H1 (cell line): ENCODE measurements at regions not wholly inside any gene's neighbourhood (a gene's known extent, or its start where the extent isn't known, plus 50 kb on each side); places are given as distances from the start of the nearest gene placed in this dataset.

Experiments
- CTCF ChIA-PET: fragments of 300-600 bp; sonication (Branson Sonifier 250); formaldehyde crosslinking; loops from one replicate; lab custom pipeline; 2021; ENCODE audit not compliant: partially characterized antibody; lab: Charles Lee
- POLR2A ChIA-PET: fragments of 300-600 bp; sonication (Branson Sonifier 250); formaldehyde crosslinking; loops from one replicate; lab custom pipeline; 2021; ENCODE audit warnings: inconsistent platforms; ENCODE audit not compliant: partially characterized antibody; lab: Charles Lee
- DNase-seq, 2 experiments: peaks; one replicate each; pipeline versions ENCODE4 v3.0.0 to v3.0.0-alpha.2; 2010 to 2022; ENCODE audit warnings: low spot score in 2 of 2, low read depth in 1 of 2, mixed read lengths in 1 of 2
- FAIRE-seq: peaks from 2 replicates; lab custom pipeline; 2011; peaks lifted over from hg19 to GRCh38; lab: Jason Lieb, UNC
- H2AFZ ChIP-seq: 2 replicates; pipeline ENCODE4 v1.8.1; 2012; ENCODE audit warnings: low read length, inconsistent platforms
- H2AK5ac ChIP-seq: 2 replicates; pipeline ENCODE4 v1.6.1; 2013; ENCODE audit warnings: low read depth, low read length
- H2BK120ac ChIP-seq: replicated peaks from 2 replicates; pipeline ENCODE3; 2013; ENCODE audit warnings: low read depth, low read length, inconsistent platforms
- H2BK12ac ChIP-seq: 2 replicates; pipeline ENCODE4 v1.6.1; 2013; ENCODE audit warnings: low read depth, low read length
- H2BK15ac ChIP-seq: 2 replicates; pipeline ENCODE4 v1.6.1; 2013; ENCODE audit warnings: low read length
- H2BK20ac ChIP-seq: 2 replicates; pipeline ENCODE4 v1.6.1; 2013; ENCODE audit warnings: low read length
- H2BK5ac ChIP-seq: 2 replicates; pipeline ENCODE4 v1.6.1; 2013; ENCODE audit warnings: low read depth, low read length
- H3K14ac ChIP-seq: 2 replicates; pipeline ENCODE4 v1.6.1; 2013; ENCODE audit warnings: inconsistent platforms; ENCODE audit not compliant: insufficient read length
- H3K18ac ChIP-seq: 2 replicates; pipeline ENCODE4 v1.6.1; 2013; ENCODE audit warnings: low read length; ENCODE audit errors: extremely low read depth
- H3K23ac ChIP-seq: 2 replicates; pipeline ENCODE4 v1.6.1; 2013; ENCODE audit warnings: inconsistent platforms; ENCODE audit not compliant: insufficient read length
- H3K23me2 ChIP-seq: 2 replicates; pipeline ENCODE4 v1.6.1; 2013; ENCODE audit warnings: low read depth, low read length
- H3K27ac ChIP-seq: 2 replicates; pipeline ENCODE4 v1.6.1; 2011; ENCODE audit warnings: low read depth, low read length, inconsistent platforms
- H3K27me3 ChIP-seq, 4 experiments: replicated peaks in 1 of 4; 1 replicate in 1 of 4; 2 replicates in 3 of 4; pipeline versions ENCODE4 v1.6.1 to v1.8.1; 2011 to 2013; ENCODE audit warnings: low read length in 3 of 4, mild to moderate bottlenecking in 3 of 4, inconsistent platforms in 2 of 4, mixed read lengths in 2 of 4, moderate library complexity in 1 of 4; ENCODE audit not compliant: control insufficient read depth in 3 of 4, insufficient read depth in 3 of 4; ENCODE audit errors: extremely low read depth in 1 of 4
- H3K36me3 ChIP-seq, 4 experiments: 2 replicates each; pipeline versions ENCODE4 v1.6.1 to v1.8.1; 2011 to 2013; ENCODE audit warnings: mild to moderate bottlenecking in 4 of 4, low read length in 3 of 4, moderate library complexity in 2 of 4, control low read depth in 1 of 4, inconsistent platforms in 1 of 4; ENCODE audit not compliant: insufficient read depth in 4 of 4, control insufficient read depth in 2 of 4
- H3K4ac ChIP-seq: replicated peaks from 2 replicates; pipeline ENCODE3; 2013; ENCODE audit warnings: low read length, low read depth, mixed read lengths, inconsistent platforms; ENCODE audit not compliant: insufficient read length
- H3K4me1 ChIP-seq, 4 experiments: replicated peaks in 1 of 4; 1 replicate in 1 of 4; 2 replicates in 3 of 4; pipeline versions ENCODE4 v1.6.1 to v1.8.1; 2011 to 2013; ENCODE audit warnings: low read length in 3 of 4, inconsistent platforms in 2 of 4, mixed read lengths in 1 of 4; ENCODE audit not compliant: insufficient read depth in 4 of 4, control insufficient read depth in 3 of 4
- H3K4me2 ChIP-seq, 2 experiments: 2 replicates each; pipeline versions ENCODE4 v1.6.1 to v1.8.1; 2011 to 2013; ENCODE audit warnings: low read depth in 2 of 2, low read length in 2 of 2, control low read depth in 1 of 2, inconsistent platforms in 1 of 2, mild to moderate bottlenecking in 1 of 2; ENCODE audit not compliant: insufficient read depth in 1 of 2
- H3K4me3 ChIP-seq, 4 experiments: fragments of 200-600, 300-600 bp in 1 of 4; sonication (generic), shearing (Covaris generic), sonication (Bioruptor Twin) in 1 of 4; 2 replicates each; pipeline versions ENCODE4 v1.5.1 to v1.8.1; 2011 to 2016; ENCODE audit warnings: low read length in 4 of 4, low read depth in 3 of 4, control low read depth in 2 of 4, inconsistent platforms in 2 of 4, mild to moderate bottlenecking in 2 of 4, mixed read lengths in 1 of 4, moderate library complexity in 1 of 4; ENCODE audit not compliant: insufficient read depth in 2 of 4; ENCODE audit errors: extremely low read depth in 1 of 4
- H3K56ac ChIP-seq: replicated peaks from 2 replicates; pipeline ENCODE3; 2013; ENCODE audit warnings: low read depth, mild to moderate bottlenecking, mixed read lengths, low read length, inconsistent platforms; ENCODE audit not compliant: insufficient read length
- H3K79me1 ChIP-seq: 2 replicates; pipeline ENCODE4 v1.6.1; 2013; ENCODE audit warnings: low read depth, low read length, control low read depth
- H3K79me2 ChIP-seq, 2 experiments: 2 replicates each; pipeline versions ENCODE4 v1.6.1 to v1.8.1; 2012 to 2013; ENCODE audit warnings: low read length in 2 of 2, mild to moderate bottlenecking in 2 of 2, inconsistent platforms in 1 of 2; ENCODE audit not compliant: insufficient read depth in 2 of 2, control insufficient read depth in 1 of 2
- H3K9ac ChIP-seq, 4 experiments: replicated peaks in 1 of 4; 1 replicate in 1 of 4; 2 replicates in 3 of 4; pipeline versions ENCODE4 v1.6.1 to v1.8.1; 2011 to 2013; ENCODE audit warnings: low read depth in 3 of 4, low read length in 3 of 4, control low read depth in 2 of 4, mild to moderate bottlenecking in 2 of 4, moderate library complexity in 2 of 4, inconsistent platforms in 1 of 4; ENCODE audit errors: extremely low read depth in 1 of 4
- H3K9me3 ChIP-seq, 2 experiments: 2 replicates each; pipeline versions ENCODE4 v1.6.1 to v1.8.1; 2012 to 2013; ENCODE audit warnings: mild to moderate bottlenecking in 2 of 2, moderate library complexity in 2 of 2, control low read depth in 1 of 2, inconsistent platforms in 1 of 2, low read depth in 1 of 2, low read length in 1 of 2, mixed read lengths in 1 of 2; ENCODE audit not compliant: insufficient read depth in 2 of 2
- H4K20me1 ChIP-seq, 2 experiments: replicated peaks in 1 of 2; 2 replicates each; pipeline versions ENCODE3 to v1.8.1; 2011 to 2013; ENCODE audit warnings: inconsistent platforms in 2 of 2, low read length in 2 of 2, mild to moderate bottlenecking in 1 of 2; ENCODE audit not compliant: insufficient read depth in 2 of 2, control insufficient read depth in 1 of 2
- H4K5ac ChIP-seq: 2 replicates; pipeline ENCODE4 v1.6.1; 2013; ENCODE audit warnings: low read length, low read depth, mixed read lengths, inconsistent platforms; ENCODE audit not compliant: insufficient read length
- H4K8ac ChIP-seq: 2 replicates; pipeline ENCODE4 v1.8.0; 2013; ENCODE audit warnings: mild to moderate bottlenecking, moderate library complexity, low read length, inconsistent platforms; ENCODE audit not compliant: insufficient read depth; ENCODE audit errors: extremely low read depth
- H4K91ac ChIP-seq: replicated peaks from 2 replicates; pipeline ENCODE3; 2013; ENCODE audit warnings: low read length, mixed read lengths, inconsistent platforms; ENCODE audit not compliant: insufficient read length
- BACH1 ChIP-seq: IDR thresholded peaks from 2 replicates; pipeline ENCODE4 v1.6.1; 2012; ENCODE audit warnings: low read length, improper control_type of control experiment
- GTF2F1 ChIP-seq: IDR thresholded peaks from 2 replicates; pipeline ENCODE4 v1.6.1; 2012; ENCODE audit warnings: low read depth, low read length, improper control_type of control experiment, borderline replicate concordance
- WGBS, 2 experiments: shearing (Covaris generic) in 1 of 2; methylation state at CpG; one replicate each; pipeline versions ENCODE4 v1.1.6 to v1.1.7; 2013 to 2015; ENCODE audit warnings: low lambda C conversion rate in 2 of 2, mixed read lengths in 2 of 2, inconsistent platforms in 1 of 2, low coverage in 1 of 2, missing lambda C conversion rate in 1 of 2; ENCODE audit not compliant: insufficient replicate concordance in 2 of 2, insufficient coverage in 1 of 2, insufficient read length in 1 of 2; ENCODE audit errors: extremely low coverage in 1 of 2, missing lambda C conversion rate in 1 of 2; 5-methylcytosine and 5-hydroxymethylcytosine counted together

DNA sequence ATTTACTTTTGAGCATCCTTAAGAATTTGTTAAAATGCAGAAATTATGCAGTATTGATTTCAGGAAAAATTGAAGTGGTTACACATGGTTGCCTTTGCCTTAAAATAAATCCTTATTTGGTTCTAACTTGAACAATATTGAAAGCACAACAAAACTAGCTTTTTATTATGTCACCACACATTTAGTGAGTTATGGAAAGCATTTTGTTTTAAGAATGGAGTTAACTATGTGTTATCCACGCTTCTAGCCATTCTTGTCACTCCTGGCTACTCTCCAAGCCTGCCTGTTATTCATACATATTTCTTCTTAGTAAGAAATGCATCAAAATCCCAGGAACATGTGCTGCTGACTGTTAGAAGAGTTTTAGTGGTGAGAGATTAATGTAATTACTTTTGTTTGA is 73.9 kb downstream of the FAT4 start:
- Histone ChIP-seq H3K36me3 (no peaks in the 10 kb centered on the region), H3K56ac (no peak overlapping the region), H3K4ac (no peak overlapping the region), H2BK12ac (no peak overlapping the region), H4K20me1 (no peaks in the 10 kb centered on the region), H3K79me2 (no peaks in the 10 kb centered on the region), H3K27me3 (no peaks in the 10 kb centered on the region), H3K79me1 (no peaks in the 10 kb centered on the region), H3K4me2 (no peak overlapping the region), H3K23me2 (no peaks in the 10 kb centered on the region), H2AK5ac (no peak overlapping the region), H3K4me3 (no peak overlapping the region), H2BK5ac (no peak overlapping the region), H2AFZ (no peak overlapping the region), H2BK20ac (no peak overlapping the region), H4K5ac (no peak overlapping the region), H4K8ac (no peak overlapping the region), H3K4me1 (no peaks in the 10 kb centered on the region), H2BK15ac (no peak overlapping the region), H3K14ac (no peak overlapping the region), H4K91ac (no peak overlapping the region), H2BK120ac (no peak overlapping the region), H3K23ac (no peak overlapping the region), H3K27ac (no peak overlapping the region), H3K18ac (no peak overlapping the region), H3K9me3 (no peaks in the 10 kb centered on the region)
- 96% methylated on average over 1 of the region's 1 CpG; no CpG with 5 or more reads in 1 of the 2 experiments for WGBS, 2 experiments
- FAIRE-seq, result no peak
- CTCF ChIA-PET, result interaction anchor here (0.6 kb wide), 1 partner anchor 666 kb away, joined by 3 read pairs; no protein-coding TSS in a partner anchor
- POLR2A ChIA-PET, result no interaction called here
- TF ChIP-seq GTF2F1 (no peak), BACH1 (no peak)
- TF ChIP-seq, all 59 proteins: peak for 0
- DNase-seq, result no peak
- no peak overlapping the region for H3K9ac ChIP-seq
